Natural killer cell (primary cell): ENCODE measurements at regions not wholly inside any gene's neighbourhood (a gene's known extent, or its start where the extent isn't known, plus 50 kb on each side); places are given as distances from the start of the nearest gene placed in this dataset.
"Not testable (repeated sequence)": the region's sequence is repeated elsewhere in the genome, so short reads cannot be mapped to it uniquely, and the experiment has no call there.

ENCODE experiments used
- ATAC-seq, 3 donors: fragments of 150-1000 bp in 2 of 3; fragments of 200-7000 bp in 1 of 3; cut with Tn5 transposase; 1 replicate in 1 of 3; 2 replicates in 2 of 3; pipeline ENCODE4 v1.10.0; 2021; ENCODE audit warnings: mild to moderate bottlenecking in 2 of 3, moderate library complexity in 2 of 3
- DNase-seq, 2 donors: peaks; one replicate each; pipeline versions ENCODE4 v3.0.0 to v3.0.0-alpha.2; 2013 to 2021; ENCODE audit warnings: mixed read lengths in 1 of 2
- H3K27ac ChIP-seq: one replicate; pipeline ENCODE4 v1.5.1; 2013; ENCODE audit warnings: mild to moderate bottlenecking, low read length
- H3K27me3 ChIP-seq: one replicate; pipeline ENCODE4 v1.6.1; 2013; ENCODE audit warnings: low read length; ENCODE audit not compliant: control insufficient read depth, insufficient read depth
- H3K36me3 ChIP-seq: one replicate; pipeline ENCODE4 v1.6.1; 2013; ENCODE audit warnings: low read length; ENCODE audit not compliant: control insufficient read depth, insufficient read depth
- H3K4me1 ChIP-seq: one replicate; pipeline ENCODE4 v1.6.1; 2013; ENCODE audit warnings: low read length; ENCODE audit not compliant: control insufficient read depth, insufficient read depth
- H3K4me3 ChIP-seq: one replicate; pipeline ENCODE4 v1.5.1; 2013; ENCODE audit warnings: low read length
- H3K9me3 ChIP-seq: one replicate; pipeline ENCODE4 v1.6.1; 2013; ENCODE audit warnings: low read length; ENCODE audit not compliant: control insufficient read depth, insufficient read depth
- H3K27ac Mint-ChIP-seq, 2 donors: one replicate each; pipeline ENCODE4 v1.8.0; 2022; ENCODE audit warnings: mild to moderate bottlenecking in 2 of 2, mixed read lengths in 2 of 2, moderate library complexity in 1 of 2
- H3K27me3 Mint-ChIP-seq, 2 donors: one replicate each; pipeline ENCODE4 v1.8.0; 2022; ENCODE audit warnings: low read depth in 2 of 2, mixed read lengths in 2 of 2
- H3K36me3 Mint-ChIP-seq: one replicate; pipeline ENCODE4 v1.8.0; 2022; ENCODE audit warnings: mixed read lengths
- H3K4me1 Mint-ChIP-seq, 2 donors: one replicate each; pipeline ENCODE4 v1.8.0; 2022; ENCODE audit warnings: mixed read lengths in 2 of 2
- H3K4me3 Mint-ChIP-seq: one replicate; pipeline ENCODE4 v1.8.0; 2022; ENCODE audit warnings: mild to moderate bottlenecking, moderate library complexity, mixed read lengths
- H3K9me3 Mint-ChIP-seq, 2 donors: one replicate each; pipeline ENCODE4 v1.8.0; 2022; ENCODE audit warnings: mixed read lengths in 2 of 2
- WGBS: methylation state at CpG from one replicate; pipeline ENCODE4 v1.1.7; 2013; ENCODE audit warnings: missing lambda C conversion rate; ENCODE audit not compliant: insufficient coverage; 5-methylcytosine and 5-hydroxymethylcytosine counted together
- intact Hi-C: fragments of 100-400 bp; cut with micrococcal nuclease; formaldehyde crosslinking; loops from one replicate; pipeline ENCODE4 v1.14.2; 2022
- TF ChIP-seq, protein P1 (sequence below): fragments of 200-600 bp; IDR thresholded peaks from one replicate; pipeline ENCODE4 v1.8.0; 2022; ENCODE audit warnings: antibody characterized with exemption

DNA sequence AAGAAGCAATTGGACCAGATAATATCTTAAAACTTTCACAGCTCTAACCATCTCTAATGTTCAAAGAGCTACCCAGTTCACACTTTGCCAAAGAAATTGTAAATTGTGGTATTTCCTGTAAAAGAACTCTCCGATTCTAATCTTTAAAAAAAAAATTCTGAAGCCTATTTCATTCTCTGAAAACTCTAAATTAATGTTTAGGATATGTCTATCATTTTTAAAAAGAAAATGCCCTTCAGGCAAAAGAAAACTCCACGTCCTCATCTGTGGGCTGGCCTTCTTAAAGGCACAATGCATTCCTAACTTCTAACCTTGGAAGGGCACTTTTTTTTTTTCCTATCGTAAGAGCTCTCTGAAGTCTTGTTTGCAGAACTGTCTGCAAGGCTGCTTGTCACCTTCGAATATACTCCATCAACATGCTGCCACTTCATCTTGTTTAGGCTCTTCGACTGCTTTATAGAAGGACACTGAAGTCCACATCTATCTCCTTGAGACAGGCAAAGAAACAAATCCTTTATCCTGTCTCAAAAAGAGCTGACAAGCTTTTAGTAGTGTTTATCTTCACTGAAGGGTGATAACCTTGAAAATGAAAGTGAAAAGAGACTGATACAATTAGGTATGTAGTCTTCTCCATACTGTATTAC lies 124.3 kb upstream of the SLC39A10 start:
- DNase-seq (peak in 1 of 2 donors; percentile 61), ATAC-seq (peak; percentile 33 to 56 (median 45))
- H3K4me1 ChIP-seq: peaks cover 40% of the 10 kb centered on the region
- intact Hi-C loops: loop anchor here (2.0 to 10.0 kb wide), 3 partner anchors 30 to 632 kb away; partner anchors contain the start of gene DNAH7
- H3K4me3 ChIP-seq: peak overlapping the region; percentile 22
- H3K27me3 ChIP-seq: no peaks in the 10 kb centered on the region
- no peaks in the 10 kb centered on the region for H3K9me3 ChIP-seq
- 8% methylated on average over 4 of the region's 5 CpGs for WGBS
- TF ChIP-seq, protein P1, sequence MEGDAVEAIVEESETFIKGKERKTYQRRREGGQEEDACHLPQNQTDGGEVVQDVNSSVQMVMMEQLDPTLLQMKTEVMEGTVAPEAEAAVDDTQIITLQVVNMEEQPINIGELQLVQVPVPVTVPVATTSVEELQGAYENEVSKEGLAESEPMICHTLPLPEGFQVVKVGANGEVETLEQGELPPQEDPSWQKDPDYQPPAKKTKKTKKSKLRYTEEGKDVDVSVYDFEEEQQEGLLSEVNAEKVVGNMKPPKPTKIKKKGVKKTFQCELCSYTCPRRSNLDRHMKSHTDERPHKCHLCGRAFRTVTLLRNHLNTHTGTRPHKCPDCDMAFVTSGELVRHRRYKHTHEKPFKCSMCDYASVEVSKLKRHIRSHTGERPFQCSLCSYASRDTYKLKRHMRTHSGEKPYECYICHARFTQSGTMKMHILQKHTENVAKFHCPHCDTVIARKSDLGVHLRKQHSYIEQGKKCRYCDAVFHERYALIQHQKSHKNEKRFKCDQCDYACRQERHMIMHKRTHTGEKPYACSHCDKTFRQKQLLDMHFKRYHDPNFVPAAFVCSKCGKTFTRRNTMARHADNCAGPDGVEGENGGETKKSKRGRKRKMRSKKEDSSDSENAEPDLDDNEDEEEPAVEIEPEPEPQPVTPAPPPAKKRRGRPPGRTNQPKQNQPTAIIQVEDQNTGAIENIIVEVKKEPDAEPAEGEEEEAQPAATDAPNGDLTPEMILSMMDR: no peak
- Mint-ChIP-seq H3K4me1 (peaks cover 70 to 79% of the 10 kb centered on the region in 2 donors), H3K9me3 (no peaks in the 10 kb centered on the region), H3K4me3 (peak overlapping the region; percentile 89), H3K27ac (peak overlapping the region; percentile 63 to 91), H3K27me3 (peaks cover 6 to 9% of the 10 kb centered on the region in 2 donors), H3K36me3 (no peaks in the 10 kb centered on the region)
- peak overlapping the region; percentile 55 for H3K27ac ChIP-seq
- no peaks in the 10 kb centered on the region for H3K36me3 ChIP-seq

DNA sequence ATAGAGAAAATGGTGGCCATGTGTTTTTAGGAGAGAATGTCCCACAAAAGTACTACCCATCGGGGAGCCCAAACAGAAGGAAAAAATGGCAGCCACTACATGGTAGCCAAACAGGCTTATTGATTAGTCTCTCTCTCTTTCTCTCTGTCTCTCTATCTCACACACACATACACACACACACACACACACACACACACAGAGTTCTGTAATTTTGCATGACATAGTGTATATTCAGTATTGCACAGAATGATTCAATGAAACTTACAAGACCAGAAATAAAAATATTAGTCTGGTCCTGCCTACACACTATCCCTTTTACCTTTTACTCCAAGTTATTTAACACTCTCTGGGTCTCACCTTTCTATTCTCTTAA lies 124.8 kb upstream of the SLC39A10 start:
- intact Hi-C loops: loop anchor here (2.0 to 10.0 kb wide), 3 partner anchors 29 to 633 kb away; partner anchors contain the start of gene DNAH7
- Histone ChIP-seq H3K27me3 (no peaks in the 10 kb centered on the region), H3K36me3 (no peaks in the 10 kb centered on the region), H3K27ac (peak overlapping the region; percentile 25), H3K9me3 (no peaks in the 10 kb centered on the region), H3K4me3 (no peak overlapping the region), H3K4me1 (peaks cover 36% of the 10 kb centered on the region)
- no peaks in the 10 kb centered on the region for H3K36me3 Mint-ChIP-seq
- DNase-seq (no peak), ATAC-seq (no peak)
- TF ChIP-seq, protein P1: no peak
- no peaks in the 10 kb centered on the region for H3K9me3 Mint-ChIP-seq
- 100% methylated on average over 1 of the region's 1 CpG for WGBS
- peaks cover 69 to 76% of the 10 kb centered on the region in 2 donors for H3K4me1 Mint-ChIP-seq
- peaks cover 3 to 7% of the 10 kb centered on the region in 2 donors for H3K27me3 Mint-ChIP-seq
- H3K4me3 Mint-ChIP-seq: peak overlapping the region; percentile 89
- H3K27ac Mint-ChIP-seq: peak overlapping the region; percentile 63 to 91

DNA sequence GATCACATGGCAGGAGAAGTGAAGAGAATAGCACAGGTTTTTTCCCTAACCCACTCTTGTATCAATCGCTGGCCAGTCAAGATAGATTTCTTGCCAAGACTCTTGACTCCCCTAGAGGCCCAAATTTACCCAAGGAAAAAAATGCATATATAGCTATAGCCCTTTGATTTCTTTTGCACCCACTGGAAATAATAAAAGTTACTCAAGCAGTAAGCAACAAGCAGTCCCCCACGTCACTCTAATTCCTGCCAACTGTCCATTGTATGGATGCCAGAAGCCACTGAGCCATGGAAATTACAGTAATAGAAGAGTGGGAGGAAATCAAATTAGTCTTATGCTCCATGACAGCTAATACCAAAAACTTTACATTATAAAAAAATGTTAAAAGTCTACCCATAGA lies 125.3 kb upstream of the SLC39A10 start:
- Histone ChIP-seq H3K9me3 (no peaks in the 10 kb centered on the region), H3K27me3 (no peaks in the 10 kb centered on the region), H3K4me3 (no peak overlapping the region), H3K27ac (peak overlapping the region; percentile 25), H3K36me3 (no peaks in the 10 kb centered on the region), H3K4me1 (peaks cover 32% of the 10 kb centered on the region)
- Mint-ChIP-seq H3K36me3 (no peaks in the 10 kb centered on the region), H3K9me3 (no peaks in the 10 kb centered on the region), H3K4me3 (peak overlapping the region; percentile 89), H3K4me1 (peaks cover 64 to 71% of the 10 kb centered on the region in 2 donors), H3K27me3 (peaks cover under 1 to 2% of the 10 kb centered on the region in 2 donors), H3K27ac (peak overlapping the region; percentile 63 to 91)
- TF ChIP-seq, protein P1: no peak
- DNase-seq (no peak), ATAC-seq (no peak)
- intact Hi-C loops: loop anchor here (2.0 to 10.0 kb wide), 3 partner anchors 29 to 633 kb away; partner anchors contain the start of gene DNAH7
- WGBS: 83% methylated on average over 2 of the region's 2 CpGs

DNA sequence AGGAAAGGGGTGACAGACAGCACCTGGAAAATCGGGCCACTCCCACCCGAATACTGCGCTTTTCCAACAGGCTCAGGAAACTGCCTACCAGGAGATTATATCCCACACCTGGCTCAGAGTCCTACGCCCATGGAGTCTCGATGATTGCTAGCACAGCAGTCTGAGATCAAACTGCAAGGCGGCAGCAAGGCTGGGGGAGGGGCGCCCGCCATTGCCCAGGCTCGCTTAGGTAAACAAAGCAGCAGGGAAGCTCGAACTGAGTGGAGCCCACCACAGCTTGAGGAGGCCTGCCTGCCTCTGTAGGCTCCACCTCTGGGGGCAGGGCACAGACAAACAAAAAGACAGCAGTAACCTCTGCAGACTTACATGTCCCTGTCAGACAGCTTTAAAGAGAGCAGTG lies 133.8 kb upstream of the SLC39A10 start:
- H3K9me3 ChIP-seq, ATAC-seq, H3K4me3 ChIP-seq, H3K27me3 Mint-ChIP-seq, H3K9me3 Mint-ChIP-seq, H3K36me3 ChIP-seq, H3K27ac Mint-ChIP-seq, intact Hi-C loops, H3K4me1 Mint-ChIP-seq, DNase-seq, H3K27ac ChIP-seq, H3K36me3 Mint-ChIP-seq, H3K4me3 Mint-ChIP-seq, H3K4me1 ChIP-seq, H3K27me3 ChIP-seq: not testable (repeated sequence)
- WGBS: 92% methylated on average over 10 of the region's 10 CpGs
